WTC11 (cell line): ENCODE measurements at regions not wholly inside any gene's neighbourhood (a gene's known extent, or its start where the extent isn't known, plus 50 kb on each side); places are given as distances from the start of the nearest gene placed in this dataset.

Source experiments
- ATAC-seq: fragments of 200-7000 bp; cut with Tn5 transposase; 2 replicates; pipeline ENCODE4 v1.10.0; 2021; ENCODE audit warnings: mild to moderate bottlenecking, moderate library complexity
- CTCF ChIA-PET: fragments of 300-600 bp; sonication (Branson Sonifier 250); formaldehyde crosslinking; loops from one replicate; lab custom pipeline; 2021; ENCODE audit warnings: antibody characterized with exemption; lab: Charles Lee
- POLR2A ChIA-PET: fragments of 350-600 bp; sonication (Branson Sonifier 250); formaldehyde crosslinking; loops from one replicate; lab custom pipeline; 2021; ENCODE audit warnings: antibody characterized with exemption; lab: Charles Lee
- DNase-seq: peaks from one replicate; pipeline ENCODE4 v3.0.0; 2021; ENCODE audit warnings: low spot score
- H3K27ac Mint-ChIP-seq: 2 replicates; pipeline ENCODE4 v1.8.0; 2021; ENCODE audit warnings: mixed read lengths
- H3K27me3 Mint-ChIP-seq: 2 replicates; pipeline ENCODE4 v1.8.0; 2021; ENCODE audit warnings: low read depth, mild to moderate bottlenecking, moderate library complexity, mixed read lengths
- H3K36me3 Mint-ChIP-seq: 2 replicates; pipeline ENCODE4 v1.8.0; 2021; ENCODE audit warnings: mixed read lengths
- H3K4me1 Mint-ChIP-seq: 2 replicates; pipeline ENCODE4 v1.8.0; 2022; ENCODE audit warnings: mixed read lengths
- H3K4me3 Mint-ChIP-seq: 2 replicates; pipeline ENCODE4 v1.8.0; 2021; ENCODE audit warnings: mild to moderate bottlenecking, moderate library complexity, mixed read lengths
- H3K9me3 Mint-ChIP-seq: 2 replicates; pipeline ENCODE4 v1.8.0; 2021; ENCODE audit warnings: mixed read lengths
- CDX4 ChIP-seq: fragments of 250-450 bp; sonication (Bioruptor Pico); IDR thresholded peaks from 2 replicates; pipeline ENCODE4 v1.9.0; 2021; ENCODE audit warnings: moderate library complexity, mild to moderate bottlenecking, inconsistent platforms, borderline replicate concordance
- FOXJ3 ChIP-seq: sonication (generic); formaldehyde crosslinking; IDR thresholded peaks from 2 replicates; pipeline ENCODE4 v1.9.0; 2021; ENCODE audit warnings: missing genetic modification reagents, mild to moderate bottlenecking, borderline replicate concordance
- GABPB1 ChIP-seq: sonication (generic); formaldehyde crosslinking; IDR thresholded peaks from 2 replicates; pipeline ENCODE4 v1.8.1; 2023; ENCODE audit warnings: mild to moderate bottlenecking, missing genetic modification reagents
- GRHL2 ChIP-seq: fragments of 250-450 bp; sonication (Bioruptor Pico); IDR thresholded peaks from 2 replicates; pipeline ENCODE4 v1.8.0; 2022; ENCODE audit warnings: mild to moderate bottlenecking, moderate library complexity; ENCODE audit not compliant: insufficient replicate concordance, severe bottlenecking
- JAZF1 ChIP-seq: fragments of 250-450 bp; sonication (Bioruptor Pico); IDR thresholded peaks from 2 replicates; pipeline ENCODE4 v1.9.0; 2021; ENCODE audit warnings: moderate library complexity, mild to moderate bottlenecking, inconsistent platforms
- JUN ChIP-seq: sonication (generic); formaldehyde crosslinking; IDR thresholded peaks from 2 replicates; pipeline ENCODE4 v1.8.0; 2023; ENCODE audit warnings: mild to moderate bottlenecking, missing genetic modification reagents
- MXD4 ChIP-seq: fragments of 250-450 bp; sonication (Bioruptor Pico); IDR thresholded peaks from 2 replicates; pipeline ENCODE4 v1.8.0; 2021; ENCODE audit warnings: mild to moderate bottlenecking, moderate library complexity, borderline replicate concordance
- MYBL2 ChIP-seq: sonication (generic); formaldehyde crosslinking; IDR thresholded peaks from 2 replicates; pipeline ENCODE4 v1.8.1; 2023; ENCODE audit warnings: mild to moderate bottlenecking, moderate library complexity, missing genetic modification reagents
- NR2C2 ChIP-seq: sonication (generic); formaldehyde crosslinking; IDR thresholded peaks from 2 replicates; pipeline ENCODE4 v1.8.0; 2022; ENCODE audit warnings: mild to moderate bottlenecking, missing genetic modification reagents
- PREB ChIP-seq: sonication (generic); formaldehyde crosslinking; IDR thresholded peaks from 2 replicates; pipeline ENCODE4 v1.8.1; 2022; ENCODE audit warnings: mild to moderate bottlenecking, missing genetic modification reagents, moderate library complexity, borderline replicate concordance
- TCF7 ChIP-seq: sonication (generic); formaldehyde crosslinking; IDR thresholded peaks from 2 replicates; pipeline ENCODE4 v1.8.0; 2022; ENCODE audit warnings: mild to moderate bottlenecking, low read depth, missing genetic modification reagents, moderate library complexity
- USF2 ChIP-seq: sonication (generic); formaldehyde crosslinking; IDR thresholded peaks from 2 replicates; pipeline ENCODE4 v1.8.1; 2023; ENCODE audit warnings: mild to moderate bottlenecking, missing genetic modification reagents, moderate library complexity
- ZMAT4 ChIP-seq: fragments of 250-450 bp; sonication (Bioruptor Pico); IDR thresholded peaks from 2 replicates; pipeline ENCODE4 v1.9.0; 2021; ENCODE audit warnings: mild to moderate bottlenecking
- ZNF219 ChIP-seq: sonication (generic); formaldehyde crosslinking; IDR thresholded peaks from 2 replicates; pipeline ENCODE4 v1.8.0; 2023; ENCODE audit warnings: missing genetic modification reagents, mild to moderate bottlenecking, borderline replicate concordance
- ZNF281 ChIP-seq: sonication (generic); formaldehyde crosslinking; IDR thresholded peaks from 2 replicates; pipeline ENCODE4 v1.8.0; 2023; ENCODE audit warnings: mild to moderate bottlenecking, missing genetic modification reagents
- ZNF317 ChIP-seq: sonication (generic); formaldehyde crosslinking; IDR thresholded peaks from 2 replicates; pipeline ENCODE4 v1.8.1; 2023; ENCODE audit warnings: low read depth, mild to moderate bottlenecking, moderate library complexity, missing genetic modification reagents, borderline replicate concordance
- TF ChIP-seq, protein P1 (sequence below): sonication (generic); formaldehyde crosslinking; IDR thresholded peaks from 2 replicates; pipeline ENCODE4 v1.8.0; 2022; ENCODE audit warnings: mild to moderate bottlenecking, missing genetic modification reagents
- TF ChIP-seq, protein P2 (sequence below): sonication (generic); formaldehyde crosslinking; IDR thresholded peaks from 2 replicates; pipeline ENCODE4 v1.8.1; 2023; ENCODE audit warnings: mild to moderate bottlenecking, missing genetic modification reagents
- TF ChIP-seq, protein P3 (sequence below): sonication (generic); formaldehyde crosslinking; IDR thresholded peaks from 2 replicates; pipeline ENCODE4 v1.8.1; 2022; ENCODE audit warnings: missing genetic modification reagents, borderline replicate concordance

DNA sequence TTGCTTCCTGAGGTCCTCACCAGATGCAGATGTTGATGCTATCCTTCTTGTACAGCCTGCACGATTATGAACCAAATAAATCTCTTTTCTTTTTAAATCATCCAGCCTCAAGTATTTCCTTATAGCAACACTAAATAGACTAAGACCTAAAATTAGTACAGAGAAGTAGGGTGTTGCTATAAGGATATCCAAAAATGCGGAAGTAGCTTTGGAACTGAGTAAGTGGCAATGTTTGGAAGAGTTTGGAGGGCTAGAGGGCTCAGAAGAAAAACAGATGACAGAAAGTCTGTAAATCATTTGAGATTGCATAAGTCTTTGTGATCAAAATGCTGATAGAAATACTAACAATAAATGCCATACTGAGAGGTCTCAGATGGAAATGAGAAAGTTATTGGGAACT lies 894.9 kb downstream of the DIPK2A start:
- H3K27ac Mint-ChIP-seq, result no peak overlapping the region
- ATAC-seq (no peak), DNase-seq (no peak)
- H3K4me3 Mint-ChIP-seq, result no peak overlapping the region
- H3K4me1 Mint-ChIP-seq, result peaks cover 16% of the 10 kb centered on the region
- CTCF ChIA-PET, result no interaction called here
- POLR2A ChIA-PET, result no interaction called here
- peaks cover 3% of the 10 kb centered on the region; the same call in 1 of the 2 replicates for H3K36me3 Mint-ChIP-seq
- H3K27me3 Mint-ChIP-seq, result no peaks in the 10 kb centered on the region
- TF ChIP-seq MXD4 (CRISPR knock-in tag) (no peak), NR2C2 (CRISPR knock-in tag) (no peak), GRHL2 (CRISPR knock-in tag) (no peak), MYBL2 (no peak), TCF7 (CRISPR knock-in tag) (no peak), PREB (CRISPR knock-in tag) (no peak), CDX4 (no peak), JUN (CRISPR knock-in tag) (no peak), GABPB1 (CRISPR knock-in tag) (no peak)
- TF ChIP-seq, protein P1, sequence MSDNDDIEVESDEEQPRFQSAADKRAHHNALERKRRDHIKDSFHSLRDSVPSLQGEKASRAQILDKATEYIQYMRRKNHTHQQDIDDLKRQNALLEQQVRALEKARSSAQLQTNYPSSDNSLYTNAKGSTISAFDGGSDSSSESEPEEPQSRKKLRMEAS, result no peak
- TF ChIP-seq, protein P2, sequence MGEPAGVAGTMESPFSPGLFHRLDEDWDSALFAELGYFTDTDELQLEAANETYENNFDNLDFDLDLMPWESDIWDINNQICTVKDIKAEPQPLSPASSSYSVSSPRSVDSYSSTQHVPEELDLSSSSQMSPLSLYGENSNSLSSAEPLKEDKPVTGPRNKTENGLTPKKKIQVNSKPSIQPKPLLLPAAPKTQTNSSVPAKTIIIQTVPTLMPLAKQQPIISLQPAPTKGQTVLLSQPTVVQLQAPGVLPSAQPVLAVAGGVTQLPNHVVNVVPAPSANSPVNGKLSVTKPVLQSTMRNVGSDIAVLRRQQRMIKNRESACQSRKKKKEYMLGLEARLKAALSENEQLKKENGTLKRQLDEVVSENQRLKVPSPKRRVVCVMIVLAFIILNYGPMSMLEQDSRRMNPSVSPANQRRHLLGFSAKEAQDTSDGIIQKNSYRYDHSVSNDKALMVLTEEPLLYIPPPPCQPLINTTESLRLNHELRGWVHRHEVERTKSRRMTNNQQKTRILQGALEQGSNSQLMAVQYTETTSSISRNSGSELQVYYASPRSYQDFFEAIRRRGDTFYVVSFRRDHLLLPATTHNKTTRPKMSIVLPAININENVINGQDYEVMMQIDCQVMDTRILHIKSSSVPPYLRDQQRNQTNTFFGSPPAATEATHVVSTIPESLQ (CRISPR knock-in tag), result no peak
- H3K9me3 Mint-ChIP-seq, result peaks cover 15% of the 10 kb centered on the region

DNA sequence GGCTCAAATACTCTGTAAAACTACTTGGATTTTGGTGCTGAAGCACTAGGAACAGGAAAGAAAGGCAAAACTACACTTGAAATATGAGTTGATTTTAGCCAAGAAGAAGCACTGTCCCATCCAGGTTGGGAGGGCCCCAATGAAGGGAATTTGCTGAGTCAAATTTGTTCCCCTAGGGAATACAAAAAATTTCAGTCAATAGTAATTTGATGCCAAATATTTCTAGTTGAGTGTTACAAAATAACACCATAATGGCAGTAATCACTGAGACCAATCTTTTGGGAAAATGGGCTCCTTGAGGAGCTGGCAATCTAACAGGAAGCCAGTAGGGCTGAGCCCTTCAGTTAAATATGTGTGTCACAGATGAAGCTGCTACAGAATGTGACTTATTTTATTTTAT lies 896.9 kb downstream of the DIPK2A start:
- CTCF ChIA-PET, result no interaction called here

More for the DNA sequence above, 896.9 kb downstream of the DIPK2A start:
- H3K4me3 Mint-ChIP-seq, result no peak overlapping the region
- TF ChIP-seq JAZF1 (no peak), ZMAT4 (CRISPR knock-in tag) (no peak), ZNF219 (CRISPR knock-in tag) (no peak), FOXJ3 (CRISPR knock-in tag) (no peak), ZNF317 (no peak), ZNF281 (no peak), USF2 (no peak)
- TF ChIP-seq, protein P2 (CRISPR knock-in tag), result no peak
- TF ChIP-seq, protein P1, result no peak
- TF ChIP-seq, protein P3, sequence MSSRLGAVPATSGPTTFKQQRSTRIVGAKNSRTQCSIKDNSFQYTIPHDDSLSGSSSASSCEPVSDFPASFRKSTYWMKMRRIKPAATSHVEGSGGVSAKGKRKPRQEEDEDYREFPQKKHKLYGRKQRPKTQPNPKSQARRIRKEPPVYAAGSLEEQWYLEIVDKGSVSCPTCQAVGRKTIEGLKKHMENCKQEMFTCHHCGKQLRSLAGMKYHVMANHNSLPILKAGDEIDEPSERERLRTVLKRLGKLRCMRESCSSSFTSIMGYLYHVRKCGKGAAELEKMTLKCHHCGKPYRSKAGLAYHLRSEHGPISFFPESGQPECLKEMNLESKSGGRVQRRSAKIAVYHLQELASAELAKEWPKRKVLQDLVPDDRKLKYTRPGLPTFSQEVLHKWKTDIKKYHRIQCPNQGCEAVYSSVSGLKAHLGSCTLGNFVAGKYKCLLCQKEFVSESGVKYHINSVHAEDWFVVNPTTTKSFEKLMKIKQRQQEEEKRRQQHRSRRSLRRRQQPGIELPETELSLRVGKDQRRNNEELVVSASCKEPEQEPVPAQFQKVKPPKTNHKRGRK (CRISPR knock-in tag), result no peak
- POLR2A ChIA-PET, result no interaction called here
- H3K36me3 Mint-ChIP-seq, result peaks cover 3% of the 10 kb centered on the region; the same call in 1 of the 2 replicates
- DNase-seq, result no peak
- H3K27ac Mint-ChIP-seq, result no peak overlapping the region
- H3K27me3 Mint-ChIP-seq, result no peaks in the 10 kb centered on the region
- peaks cover 16% of the 10 kb centered on the region for H3K4me1 Mint-ChIP-seq
- ATAC-seq, result no peak
- H3K9me3 Mint-ChIP-seq, result peaks cover 15% of the 10 kb centered on the region
